Osteocyte (in vitro differentiated cells): ENCODE measurements at regions not wholly inside any gene's neighbourhood (a gene's known extent, or its start where the extent isn't known, plus 50 kb on each side); places are given as distances from the start of the nearest gene placed in this dataset.

ENCODE experiments used
- DNase-seq: peaks from one replicate; pipeline ENCODE4 v3.0.0; 2021; ENCODE audit warnings: mixed read lengths; ENCODE audit not compliant: unreplicated experiment; ENCODE audit errors: extremely low spot score
- H3K27ac Mint-ChIP-seq: one replicate; pipeline ENCODE4 v1.8.0; 2021; ENCODE audit warnings: mild to moderate bottlenecking, mixed read lengths; ENCODE audit not compliant: unreplicated experiment
- H3K27me3 Mint-ChIP-seq: one replicate; pipeline ENCODE4 v1.8.0; 2021; ENCODE audit warnings: mixed read lengths; ENCODE audit not compliant: unreplicated experiment
- H3K36me3 Mint-ChIP-seq: one replicate; pipeline ENCODE4 v1.8.0; 2021; ENCODE audit warnings: mixed read lengths; ENCODE audit not compliant: unreplicated experiment
- H3K4me1 Mint-ChIP-seq: one replicate; pipeline ENCODE4 v1.8.0; 2021; ENCODE audit warnings: mixed read lengths; ENCODE audit not compliant: unreplicated experiment
- H3K4me3 Mint-ChIP-seq: one replicate; pipeline ENCODE4 v1.8.0; 2021; ENCODE audit warnings: mild to moderate bottlenecking, moderate library complexity, mixed read lengths; ENCODE audit not compliant: unreplicated experiment
- H3K9me3 Mint-ChIP-seq: one replicate; pipeline ENCODE4 v1.8.0; 2021; ENCODE audit warnings: mixed read lengths; ENCODE audit not compliant: unreplicated experiment
- CTCF ChIP-seq: fragments of 200-600 bp; sonication (generic); IDR thresholded peaks from 2 replicates; pipeline ENCODE4 v1.5.0; 2021; ENCODE audit warnings: antibody characterized with exemption, mild to moderate bottlenecking, moderate library complexity

- H3K9me3 Mint-ChIP-seq, result no peaks in the 10 kb centered on the region
- no peaks in the 10 kb centered on the region for H3K27me3 Mint-ChIP-seq
- H3K36me3 Mint-ChIP-seq, result no peaks in the 10 kb centered on the region
- no peak overlapping the region for H3K4me3 Mint-ChIP-seq
- TF ChIP-seq CTCF, result no peak
- H3K27ac Mint-ChIP-seq, result no peak overlapping the region
- no peaks in the 10 kb centered on the region for H3K4me1 Mint-ChIP-seq
- DNase-seq, result no peak
Observed at GRCh38 chr3:5035113-5035512, 55.9 kb downstream of the BHLHE40 start.

- no peaks in the 10 kb centered on the region for H3K9me3 Mint-ChIP-seq
- TF ChIP-seq CTCF, result no peak
- H3K27ac Mint-ChIP-seq, result no peak overlapping the region
- no peaks in the 10 kb centered on the region for H3K4me1 Mint-ChIP-seq
- H3K36me3 Mint-ChIP-seq, result no peaks in the 10 kb centered on the region
- H3K27me3 Mint-ChIP-seq, result no peaks in the 10 kb centered on the region
- no peak overlapping the region for H3K4me3 Mint-ChIP-seq
- DNase-seq, result no peak
Observed at GRCh38 chr3:5035692-5036391, 56.6 kb downstream of the BHLHE40 start.

GRCh38 chr3:5036392-5036766, 57.1 kb downstream of the BHLHE40 start:
- no peak for DNase-seq
- no peak overlapping the region for H3K27ac Mint-ChIP-seq
- no peaks in the 10 kb centered on the region for H3K27me3 Mint-ChIP-seq
- H3K9me3 Mint-ChIP-seq, result no peaks in the 10 kb centered on the region
- no peak overlapping the region for H3K4me3 Mint-ChIP-seq
- H3K36me3 Mint-ChIP-seq, result no peaks in the 10 kb centered on the region
- no peaks in the 10 kb centered on the region for H3K4me1 Mint-ChIP-seq
- TF ChIP-seq CTCF, result no peak

DNA sequence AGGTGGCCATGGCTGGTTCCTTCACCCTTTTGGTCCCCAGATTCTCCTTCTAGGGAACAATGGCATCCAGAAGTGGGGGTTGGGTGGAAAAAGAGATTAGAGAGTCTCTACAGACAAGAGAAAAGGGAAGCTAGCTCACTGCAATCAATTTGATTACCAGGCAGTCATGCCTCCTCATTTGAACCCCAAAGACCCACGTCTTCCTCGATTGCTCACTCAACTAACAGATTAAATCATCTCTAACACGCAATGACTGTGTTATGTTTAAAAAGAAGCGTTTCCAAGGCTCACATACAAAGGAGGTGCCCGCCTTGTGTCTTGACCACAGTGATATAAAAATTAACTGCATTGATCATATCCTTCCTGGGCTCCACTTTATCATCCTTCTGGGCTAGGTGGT, 57.6 kb downstream of the BHLHE40 start:
- Mint-ChIP-seq H3K27me3 (no peaks in the 10 kb centered on the region), H3K4me3 (no peak overlapping the region), H3K36me3 (no peaks in the 10 kb centered on the region), H3K27ac (no peak overlapping the region), H3K9me3 (no peaks in the 10 kb centered on the region), H3K4me1 (no peaks in the 10 kb centered on the region)
- TF ChIP-seq CTCF, result no peak
- no peak for DNase-seq

DNA sequence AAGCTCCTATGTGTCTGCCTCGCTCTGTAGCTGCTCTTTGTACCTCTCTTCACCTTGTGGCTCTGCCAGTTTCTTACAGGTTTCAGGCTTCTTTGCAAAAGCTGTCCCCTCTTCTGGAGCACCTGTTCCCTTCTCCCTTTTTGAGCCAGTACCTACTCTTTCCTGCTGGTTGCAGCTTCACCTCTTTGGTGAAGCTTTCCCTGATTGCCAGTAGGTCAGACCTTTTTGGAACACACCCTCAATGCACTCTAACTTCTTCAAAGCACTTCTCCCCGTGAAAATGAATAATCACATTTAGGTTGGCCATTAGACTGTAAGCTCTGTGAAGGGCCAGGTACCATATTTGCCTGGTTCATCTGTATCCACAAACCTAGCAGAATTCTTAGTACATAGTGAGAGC, 60.3 kb downstream of the BHLHE40 start:
- no peaks in the 10 kb centered on the region for H3K27me3 Mint-ChIP-seq
- no peak overlapping the region for H3K4me3 Mint-ChIP-seq
- H3K27ac Mint-ChIP-seq, result no peak overlapping the region
- no peak for DNase-seq
- no peaks in the 10 kb centered on the region for H3K9me3 Mint-ChIP-seq
- no peaks in the 10 kb centered on the region for H3K36me3 Mint-ChIP-seq
- H3K4me1 Mint-ChIP-seq, result no peaks in the 10 kb centered on the region
- no peak for TF ChIP-seq CTCF
